Muscle of back (tissue), 3 donors: ENCODE measurements at regions not wholly inside any gene's neighbourhood (a gene's known extent, or its start where the extent isn't known, plus 50 kb on each side); places are given as distances from the start of the nearest gene placed in this dataset.
"Not testable (repeated sequence)": the region's sequence is repeated elsewhere in the genome, so short reads cannot be mapped to it uniquely, and the experiment has no call there.

ENCODE experiments used
- DNase-seq, 3 donors: peaks; one replicate each; pipeline versions ENCODE4 v3.0.0 to v3.0.0-alpha.2; 2013

DNA sequence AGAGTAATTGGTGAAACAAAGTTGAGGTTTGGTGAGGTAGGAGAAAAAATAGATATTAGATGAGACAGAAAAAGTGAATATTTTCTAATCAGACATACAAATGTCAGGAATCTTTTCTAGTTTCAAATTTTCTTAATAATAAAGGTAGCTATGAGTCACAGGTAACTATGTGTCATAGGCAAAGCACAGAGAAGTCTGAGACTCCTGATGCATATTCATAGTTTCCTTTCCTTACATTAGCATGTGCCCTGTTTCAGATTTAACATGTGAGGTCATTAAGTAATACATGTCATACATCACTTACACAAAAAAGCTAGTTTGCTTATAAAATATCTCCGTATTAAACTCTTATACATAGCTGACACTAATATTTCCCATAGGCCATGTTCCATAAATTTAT is 1141.3 kb upstream of the PCDH20 start:
- no peak for DNase-seq

DNA sequence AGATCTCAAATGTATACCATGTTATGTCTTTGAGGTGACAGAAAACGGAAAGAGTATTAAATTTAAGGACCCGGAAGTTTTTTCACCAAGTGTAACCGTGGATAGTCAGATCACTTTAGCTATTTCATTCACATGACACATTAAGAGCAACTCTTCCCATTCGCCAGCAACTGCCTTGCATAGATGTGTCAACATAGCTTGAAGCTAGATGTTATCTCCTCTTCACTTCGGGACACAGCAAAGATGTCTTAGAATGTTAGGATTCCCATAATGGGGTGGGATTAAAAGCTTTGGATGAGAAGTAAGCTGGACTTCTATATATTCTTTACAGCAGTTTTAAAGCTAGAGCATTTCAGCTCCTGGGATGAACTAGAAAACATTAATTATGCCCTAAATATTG is 1135.9 kb upstream of the PCDH20 start:
- DNase-seq: no peak

DNA sequence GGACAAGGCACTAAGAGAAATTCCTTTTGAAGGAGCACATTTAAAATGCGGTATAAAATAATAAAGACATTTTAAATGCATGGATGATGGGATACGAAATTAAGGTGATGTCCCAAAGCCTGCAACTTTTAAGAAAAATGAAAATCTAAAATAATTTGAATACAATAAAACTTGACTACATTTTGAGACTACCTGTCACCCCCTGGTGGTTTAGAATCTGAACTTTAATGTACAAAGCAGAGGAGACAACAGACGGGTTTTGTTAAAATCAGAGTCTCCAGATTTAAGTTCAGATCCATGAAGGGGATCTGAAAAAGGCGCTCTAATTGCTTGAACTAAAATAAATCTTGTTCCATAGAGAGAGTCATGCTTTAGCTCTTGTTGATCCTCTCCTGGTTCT is 1129.3 kb upstream of the PCDH20 start:
- no peak for DNase-seq

DNA sequence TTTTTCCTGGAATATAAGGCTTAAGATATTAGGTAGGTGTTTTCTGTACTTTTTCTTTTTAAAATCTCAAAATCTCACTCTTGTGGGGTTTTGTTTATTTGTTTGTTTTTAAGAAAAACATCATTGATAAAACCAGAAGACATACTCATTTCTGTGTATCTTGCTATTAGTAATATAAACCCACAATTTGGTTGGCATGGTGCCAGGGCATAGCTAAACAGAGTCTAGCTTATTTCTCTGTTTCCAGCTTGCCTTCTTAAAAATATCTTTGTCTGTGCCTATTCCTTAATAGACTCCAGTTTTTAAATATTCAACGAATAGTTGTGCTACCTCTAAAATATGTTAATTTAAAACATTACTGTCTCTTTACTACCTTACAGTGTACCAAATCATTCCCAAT is 1121.9 kb upstream of the PCDH20 start:
- DNase-seq: no peak

DNA sequence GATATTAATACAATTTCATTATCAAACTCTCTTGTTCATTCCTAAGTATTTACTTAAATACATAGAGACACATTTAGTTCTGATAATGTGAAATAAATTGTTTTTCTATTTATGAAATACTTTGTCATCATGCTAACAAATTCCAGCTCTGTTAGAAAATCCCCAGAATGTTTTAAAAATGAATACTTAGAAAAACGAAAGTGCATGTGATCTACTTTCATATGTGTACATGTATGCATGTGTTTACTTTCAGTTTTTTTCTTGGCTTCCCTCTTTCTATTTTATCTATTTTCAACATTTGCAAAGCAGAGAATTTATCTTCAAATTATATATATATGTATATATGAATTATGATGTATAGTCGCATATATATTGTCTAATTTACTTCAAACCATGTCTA is 1110.0 kb upstream of the PCDH20 start:
- no peak for DNase-seq

DNA sequence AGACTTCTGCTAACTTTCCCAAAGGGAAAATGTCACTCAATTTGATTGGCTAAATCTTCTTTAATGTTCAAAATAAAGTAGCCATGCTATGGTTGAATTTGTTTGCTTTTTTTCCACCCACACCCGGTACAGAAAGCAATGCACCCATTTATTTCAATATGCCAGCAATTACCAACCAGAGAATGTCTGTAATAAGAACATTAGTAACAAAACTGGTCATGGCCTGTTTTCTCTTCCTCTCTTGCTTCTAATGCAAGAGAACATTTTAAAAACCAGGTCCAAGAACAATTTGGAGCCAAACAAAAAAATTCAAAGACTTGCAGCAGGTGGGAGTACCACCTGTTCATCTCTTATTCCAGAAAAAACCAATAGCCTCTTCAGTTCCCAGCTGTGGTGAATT is 1108.8 kb upstream of the PCDH20 start:
- DNase-seq: no peak

DNA sequence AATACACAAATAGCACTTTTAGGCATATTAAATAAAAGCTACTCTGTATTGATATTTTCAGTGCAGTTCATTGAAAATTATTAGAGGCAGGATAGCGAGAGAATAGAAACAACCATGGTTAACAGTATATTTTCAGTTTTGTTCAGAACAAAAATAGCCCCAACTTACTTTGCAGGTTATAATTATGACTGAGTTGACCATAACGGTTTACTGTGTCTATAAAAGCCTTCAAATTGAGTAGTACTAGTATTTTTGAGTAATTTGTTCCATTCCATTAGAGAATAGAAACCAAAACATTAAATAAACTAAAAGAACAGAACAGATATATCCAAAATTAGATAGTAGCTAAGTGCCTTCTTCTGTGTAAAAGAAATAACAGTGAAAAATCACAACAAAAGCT is 1108.4 kb upstream of the PCDH20 start:
- DNase-seq: no peak

DNA sequence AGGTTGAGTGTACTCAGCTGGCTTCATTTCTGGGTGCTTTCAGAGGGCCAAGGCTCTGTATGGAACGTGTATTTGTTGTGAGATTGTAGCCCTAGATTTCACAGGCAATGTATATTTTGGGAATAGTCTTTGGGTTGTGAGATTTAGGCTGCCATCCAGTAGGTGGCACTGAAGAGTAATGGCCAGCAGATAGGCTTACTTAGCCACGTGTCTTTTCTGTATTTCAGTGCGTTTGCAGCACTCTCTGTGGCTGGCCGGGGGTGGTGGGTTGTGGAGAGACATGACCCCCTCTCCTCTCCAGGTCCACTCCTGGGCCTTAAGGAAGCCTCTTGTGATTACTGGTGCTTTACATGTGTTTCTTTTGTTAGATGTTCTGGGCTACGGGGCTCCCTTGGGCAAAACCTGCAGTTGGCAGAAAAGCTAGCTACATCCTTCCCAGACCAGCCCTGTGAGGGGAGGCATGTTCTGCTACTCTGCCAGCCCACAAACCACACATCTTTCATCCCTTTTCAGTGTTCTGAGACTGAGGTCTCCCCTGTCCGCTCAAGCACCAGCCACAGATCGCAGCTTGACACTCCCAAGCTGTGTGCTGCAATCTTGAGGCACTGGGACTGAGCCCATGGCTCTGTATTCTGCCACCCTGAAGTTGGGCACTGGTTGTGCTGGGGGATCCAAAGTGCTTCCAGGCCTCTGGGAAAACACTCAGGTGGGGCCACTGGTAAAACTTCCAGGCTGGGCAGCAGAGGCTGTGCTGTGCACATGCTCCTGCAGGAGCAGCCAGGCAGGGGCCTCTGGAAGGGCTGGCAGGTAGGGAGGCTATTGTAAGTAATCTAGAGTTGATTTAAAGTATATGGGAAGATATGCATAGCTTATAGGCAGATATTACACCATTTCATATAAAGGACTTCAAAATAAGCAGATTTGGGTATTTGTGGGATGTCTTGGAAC is 1096.8 kb upstream of the PCDH20 start:
- DNase-seq: peak; percentile 0 to 13 (median 7)

DNA sequence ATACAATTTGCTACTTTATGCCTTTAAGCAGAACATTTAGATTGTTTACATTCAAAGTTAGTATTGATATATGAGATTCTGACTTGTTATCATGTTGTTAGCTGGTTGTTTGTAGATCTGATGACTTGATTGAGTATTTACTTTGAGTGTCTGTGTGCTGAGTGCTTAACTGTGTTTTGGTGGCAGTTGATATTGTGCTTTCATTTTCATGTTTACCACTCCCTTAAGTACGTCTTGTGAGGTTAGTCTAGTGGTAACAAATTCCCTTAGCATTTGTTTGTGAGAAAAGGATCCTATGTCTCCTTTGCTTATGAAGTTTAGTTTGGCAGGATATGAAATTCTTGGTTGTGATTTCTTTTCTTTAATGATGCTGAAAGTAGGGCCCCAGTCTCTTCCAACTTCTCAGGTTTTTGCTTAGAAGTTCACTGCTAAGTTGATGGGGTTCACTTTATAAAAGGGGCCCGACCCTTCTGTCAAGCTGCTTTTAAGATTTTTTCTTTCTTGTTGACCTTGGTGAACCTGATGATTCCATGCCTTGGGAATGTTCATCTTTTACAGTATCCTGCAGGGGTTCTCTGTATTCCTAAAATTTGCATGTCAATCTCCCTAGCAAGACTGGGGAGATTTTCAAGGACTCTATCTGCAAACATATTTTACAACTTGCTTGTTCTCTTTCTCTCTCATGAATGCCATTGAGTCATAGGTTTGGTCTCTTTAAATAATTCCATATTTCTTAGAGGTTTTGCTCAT is 1095.4 kb upstream of the PCDH20 start:
- no peak for DNase-seq

DNA sequence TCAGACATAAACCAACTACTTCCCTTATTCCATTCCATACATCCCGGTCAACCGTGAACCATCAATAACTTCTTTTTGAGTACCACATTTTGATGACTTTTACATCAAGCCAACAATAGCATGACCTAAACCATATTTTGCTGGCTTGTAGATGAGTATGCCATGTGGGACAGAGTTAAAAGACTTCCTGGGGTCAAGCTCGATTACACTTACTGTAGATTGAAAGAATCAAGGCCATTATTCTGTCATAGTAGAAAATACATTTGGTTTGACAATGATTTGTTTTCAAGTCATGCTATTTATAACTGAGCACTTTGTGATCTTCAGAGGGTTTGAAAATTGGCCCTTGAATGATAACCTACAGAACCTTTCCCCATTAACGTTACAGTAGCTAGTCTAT is 1086.9 kb upstream of the PCDH20 start:
- DNase-seq: no peak

DNA sequence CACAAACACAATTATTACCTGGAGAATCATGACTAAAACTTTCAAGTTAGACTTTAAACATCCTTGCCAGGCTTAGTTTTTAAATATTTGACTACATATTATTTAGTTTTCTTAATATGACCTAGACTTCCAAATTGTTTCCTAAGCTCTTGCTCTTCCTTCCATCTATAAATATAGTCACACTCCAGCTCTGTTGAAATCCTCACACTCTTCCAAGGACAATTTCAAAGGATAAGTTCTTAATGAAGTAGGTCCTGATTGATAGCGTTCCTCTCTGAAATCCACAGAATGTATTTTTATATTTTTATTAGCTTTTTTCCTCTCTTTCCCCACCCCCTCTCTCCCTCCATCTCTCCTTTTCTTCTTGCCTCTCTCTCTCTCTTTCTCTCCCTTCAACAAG is 1074.1 kb upstream of the PCDH20 start:
- no peak for DNase-seq

DNA sequence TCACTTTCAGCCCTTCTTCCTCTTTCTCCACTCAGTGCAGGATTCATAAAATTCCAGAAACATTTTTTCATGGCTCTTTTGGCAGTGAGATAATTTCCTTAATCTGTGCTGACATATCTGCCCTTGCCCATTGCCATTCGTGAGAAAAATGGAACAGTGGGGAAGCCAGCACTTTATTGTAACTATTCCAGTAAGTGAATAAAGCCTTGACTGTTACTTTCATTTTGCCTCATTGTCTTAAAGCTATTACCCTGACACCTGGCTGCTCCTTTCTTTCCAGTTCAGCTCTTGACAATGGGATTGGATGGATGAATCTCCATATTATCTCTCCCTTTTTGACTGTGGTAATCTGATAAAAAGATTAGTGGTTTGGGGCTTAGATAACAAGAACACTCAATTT is 1068.1 kb upstream of the PCDH20 start:
- DNase-seq: no peak

DNA sequence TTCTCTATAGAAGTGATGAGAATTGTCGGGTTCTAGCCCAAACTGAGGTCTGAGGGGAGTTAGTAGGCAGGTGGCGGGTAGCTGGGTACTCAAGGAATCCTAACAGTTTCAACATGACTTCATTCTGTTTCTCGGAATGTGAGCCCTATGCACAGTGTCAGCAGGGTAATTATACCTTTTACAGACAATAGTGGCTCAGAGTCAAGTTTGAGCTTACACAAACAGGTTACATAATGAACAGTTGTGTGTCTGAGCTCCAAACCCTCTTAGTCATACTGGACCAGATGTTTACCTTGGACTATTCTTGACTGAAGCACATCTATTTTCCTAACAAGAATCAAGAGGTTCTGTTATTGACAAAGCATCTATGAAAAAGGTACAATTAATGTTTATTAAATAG is 1066.7 kb upstream of the PCDH20 start:
- DNase-seq: no peak

DNA sequence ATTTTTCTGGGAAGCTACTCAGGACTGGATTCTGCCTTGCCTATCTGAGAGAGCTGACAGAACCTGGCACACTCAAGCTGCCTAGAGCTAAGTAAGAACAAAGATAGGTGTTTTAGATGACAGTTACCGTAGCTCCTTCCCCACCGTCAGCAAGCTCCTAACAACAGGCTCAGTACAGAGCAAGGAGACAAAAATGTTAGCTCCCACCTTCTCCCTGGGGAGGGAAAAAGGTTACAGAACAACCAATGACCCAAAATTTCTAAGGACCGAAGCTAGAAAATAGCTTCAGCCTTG is 1058.2 kb upstream of the PCDH20 start:
- no peak for DNase-seq

DNA sequence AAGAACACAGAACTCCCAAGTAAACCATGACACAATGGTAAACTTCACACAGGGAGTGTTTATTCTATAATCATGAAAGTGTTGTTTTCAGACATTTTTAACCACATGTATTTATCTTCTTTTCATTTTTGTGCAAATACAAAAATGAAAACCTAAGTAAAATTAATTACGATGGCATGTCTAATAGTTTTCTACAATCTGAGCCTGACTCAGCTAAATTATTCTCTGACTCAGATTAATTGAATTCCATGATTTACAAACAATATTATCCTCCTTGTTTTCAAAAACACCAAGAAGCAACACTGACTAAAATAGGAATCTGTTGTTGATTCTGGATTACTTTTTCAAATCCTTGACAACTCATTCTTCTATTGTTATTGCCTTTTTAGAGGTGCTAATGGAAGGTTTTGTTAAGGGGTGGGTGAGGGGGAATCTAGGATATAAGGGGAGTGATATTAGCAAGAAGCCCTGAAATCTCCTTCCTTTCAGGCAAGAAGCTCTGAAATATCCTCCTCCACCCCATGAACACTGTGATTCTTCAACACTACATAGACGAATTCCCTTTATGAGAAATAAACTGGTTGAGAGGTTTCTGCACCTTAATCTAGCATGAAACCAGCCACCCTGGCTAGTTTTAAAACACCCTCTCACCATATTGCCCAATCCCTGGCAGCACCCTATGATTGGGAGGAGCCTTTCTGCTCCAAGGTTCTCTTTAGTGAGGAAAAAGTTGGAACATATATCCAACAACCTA is 1057.7 kb upstream of the PCDH20 start:
- no peak for DNase-seq

DNA sequence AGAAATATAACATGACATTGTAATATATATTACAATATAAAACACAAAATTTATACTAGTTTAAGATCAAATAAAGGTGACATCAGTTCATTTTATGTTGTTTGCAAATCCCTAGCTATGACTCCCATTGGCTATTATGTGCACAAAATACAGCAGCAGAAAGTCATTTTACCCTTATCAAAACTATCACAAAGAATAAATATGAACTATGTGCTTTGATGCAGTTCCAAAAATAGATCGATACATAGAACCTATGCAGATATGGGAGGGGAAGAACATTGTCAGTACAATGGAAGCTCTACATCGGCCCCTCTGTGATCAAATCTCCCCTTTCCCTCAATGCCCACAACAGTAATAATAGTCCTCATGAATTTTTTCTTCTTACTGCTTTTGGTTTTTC is 1038.1 kb upstream of the PCDH20 start:
- DNase-seq: no peak

DNA sequence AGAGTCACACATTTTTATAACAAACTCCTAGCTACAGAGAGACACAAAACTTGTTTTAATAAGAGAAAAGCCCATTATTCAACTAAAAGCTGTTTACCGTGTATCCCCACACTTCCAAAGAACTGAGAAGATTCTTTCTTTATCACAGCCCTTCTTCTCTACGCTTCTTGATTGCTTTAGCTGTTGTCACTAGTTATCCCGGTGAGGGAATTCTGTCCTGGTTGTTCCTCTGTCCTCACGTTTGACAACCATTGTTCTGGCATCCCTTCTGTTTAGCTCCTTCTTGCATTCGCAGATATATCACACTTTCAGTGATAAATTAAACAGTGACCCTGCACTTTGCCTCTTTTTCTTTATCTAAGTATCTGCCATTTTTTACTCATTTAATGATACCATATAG is 1035.1 kb upstream of the PCDH20 start:
- no peak for DNase-seq

DNA sequence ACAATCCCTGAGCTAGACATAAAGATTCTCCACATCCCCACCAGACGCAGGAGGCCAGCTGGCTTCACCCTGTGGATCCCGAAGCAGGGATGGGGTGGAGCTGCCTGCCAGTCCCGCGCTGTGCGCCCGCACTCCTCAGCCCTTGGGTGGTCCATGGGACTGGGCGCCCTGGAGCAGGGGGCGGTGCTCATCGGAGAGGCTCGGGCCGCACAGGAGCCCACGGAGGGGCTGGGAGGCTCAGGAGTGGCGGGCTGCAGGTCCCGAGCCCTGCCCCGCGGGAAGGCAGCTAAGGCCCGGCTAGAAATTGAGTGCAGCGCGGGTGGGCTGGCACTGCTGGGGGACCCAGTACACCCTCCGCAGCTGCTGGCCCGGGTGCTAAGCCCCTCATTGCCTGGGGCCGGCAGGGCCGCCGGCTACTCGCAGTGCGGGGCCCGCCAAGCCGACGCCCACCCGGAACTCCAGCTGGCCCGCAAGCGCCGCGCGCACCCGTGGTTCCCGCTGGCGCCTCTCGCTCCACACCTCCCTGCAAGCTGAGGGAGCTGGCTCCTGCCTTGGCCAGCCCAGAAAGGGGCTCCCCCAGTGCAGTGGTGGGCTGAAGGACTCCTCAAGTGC is 1032.2 kb upstream of the PCDH20 start:
- not testable (repeated sequence) for DNase-seq

DNA sequence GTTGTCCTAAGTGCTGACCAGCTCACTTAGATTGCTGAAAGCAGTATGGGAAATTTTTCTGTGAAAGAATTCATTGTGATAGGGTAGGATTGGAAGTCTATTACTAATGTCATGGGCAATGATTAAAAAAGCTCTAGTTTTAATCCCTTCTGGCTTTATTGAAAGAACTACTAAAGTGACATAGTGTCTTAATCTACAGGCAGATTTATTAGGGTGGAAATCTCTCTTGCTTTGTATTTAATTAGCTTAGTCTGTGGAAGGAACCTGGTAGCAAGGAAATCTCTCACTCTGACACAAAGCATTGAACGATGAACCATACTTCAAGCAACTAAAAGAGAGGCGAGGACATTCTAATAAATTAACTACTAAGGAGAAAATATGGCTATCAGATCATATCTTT is 1029.2 kb upstream of the PCDH20 start:
- DNase-seq: no peak

DNA sequence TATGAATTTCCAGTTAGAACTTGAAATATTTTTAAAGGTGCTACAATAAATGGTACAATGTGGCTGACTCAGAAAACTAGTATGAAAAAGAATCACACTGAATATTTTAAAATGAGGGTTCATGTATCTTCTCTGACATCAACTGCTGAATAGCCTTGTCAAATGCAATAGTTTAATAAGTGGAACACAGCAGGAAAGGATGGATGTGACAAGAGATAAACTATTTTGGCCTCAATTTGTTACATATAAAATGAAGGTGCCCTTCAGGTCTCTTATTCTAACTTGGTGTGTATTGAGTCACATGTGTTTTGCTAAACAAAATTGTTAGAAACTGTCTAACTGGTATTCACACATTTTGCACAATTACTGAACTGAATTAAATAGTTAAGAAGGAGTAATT is 1018.4 kb upstream of the PCDH20 start:
- DNase-seq: no peak

DNA sequence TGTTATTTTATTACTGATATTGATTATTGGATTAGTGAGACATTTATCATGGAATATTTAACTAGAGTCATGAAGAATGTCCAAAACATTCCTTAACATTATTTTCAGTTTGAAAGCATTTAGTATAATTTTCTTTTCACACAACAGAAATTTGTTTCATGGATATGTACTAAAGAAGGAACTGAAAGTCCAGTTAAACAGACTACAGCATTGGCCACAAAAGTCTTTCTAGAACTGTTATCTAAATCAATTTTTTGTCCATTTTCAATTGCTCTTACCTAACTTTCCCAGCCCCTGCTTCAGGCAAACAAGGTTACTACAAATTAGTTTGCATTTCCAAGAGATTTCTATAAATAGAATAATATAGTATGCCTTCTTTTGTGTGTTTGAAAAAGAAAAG is 1018.0 kb upstream of the PCDH20 start:
- DNase-seq: no peak

DNA sequence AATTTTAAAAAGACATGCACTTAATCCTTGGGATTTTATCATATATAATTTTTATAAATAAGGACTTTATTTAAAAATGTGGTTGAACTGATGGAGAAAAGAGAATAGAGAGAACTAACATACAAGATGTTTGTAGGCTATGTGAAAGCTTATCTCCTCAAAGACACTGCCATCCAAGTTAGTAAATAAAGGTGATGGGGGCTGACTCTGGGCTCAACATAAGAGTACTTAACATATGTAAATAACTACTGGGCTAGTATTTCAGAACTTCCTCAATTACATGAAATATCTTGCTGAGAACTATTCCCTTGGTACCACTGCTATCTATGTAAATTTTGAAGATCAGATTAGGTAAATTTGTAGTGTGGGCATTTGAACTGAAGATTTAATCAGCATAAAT is 1017.3 kb upstream of the PCDH20 start:
- no peak for DNase-seq
